Astrocyte of the spinal cord (primary cell): ENCODE measurements at regions not wholly inside any gene's neighbourhood (a gene's known extent, or its start where the extent isn't known, plus 50 kb on each side); places are given as distances from the start of the nearest gene placed in this dataset.

ENCODE experiments used
- DNase-seq: peaks from one replicate; pipeline ENCODE4 v3.0.0; 2011; ENCODE audit warnings: low read depth, low spot score
- H3K4me3 ChIP-seq: 2 replicates; pipeline ENCODE4 v1.5.1; 2011; ENCODE audit warnings: low read depth, mild to moderate bottlenecking, low read length, moderate library complexity
- in situ Hi-C: cut with HindIII; loops from 2 replicates; pipeline ENCODE4 v1.10.0; 2017; ENCODE audit warnings: low sequenced_read_pairs
- TF ChIP-seq, protein P1 (sequence below): IDR thresholded peaks from 2 replicates; pipeline ENCODE4 v1.5.1; 2012; ENCODE audit warnings: low read depth, mild to moderate bottlenecking, low read length, inconsistent platforms

DNA sequence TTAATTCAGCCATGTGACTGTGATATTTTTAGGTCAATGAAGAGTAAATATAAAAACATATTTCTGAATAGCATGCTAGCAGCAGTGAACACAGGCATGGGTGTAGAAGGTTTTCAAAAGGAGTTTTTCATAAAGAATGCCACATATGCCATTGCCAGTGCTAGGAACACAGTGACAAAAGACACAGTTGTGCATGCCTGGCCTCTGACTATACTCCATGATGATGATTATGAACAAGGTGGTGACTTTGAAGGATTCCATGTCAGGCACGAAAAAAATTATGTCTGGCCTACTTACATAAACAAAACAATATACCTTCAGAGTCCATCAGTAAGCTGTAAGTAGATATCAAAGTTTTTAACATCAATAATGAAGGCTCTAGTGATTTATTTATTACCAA lies 438.7 kb downstream of the TLE1 start:
- TF ChIP-seq, protein P1, sequence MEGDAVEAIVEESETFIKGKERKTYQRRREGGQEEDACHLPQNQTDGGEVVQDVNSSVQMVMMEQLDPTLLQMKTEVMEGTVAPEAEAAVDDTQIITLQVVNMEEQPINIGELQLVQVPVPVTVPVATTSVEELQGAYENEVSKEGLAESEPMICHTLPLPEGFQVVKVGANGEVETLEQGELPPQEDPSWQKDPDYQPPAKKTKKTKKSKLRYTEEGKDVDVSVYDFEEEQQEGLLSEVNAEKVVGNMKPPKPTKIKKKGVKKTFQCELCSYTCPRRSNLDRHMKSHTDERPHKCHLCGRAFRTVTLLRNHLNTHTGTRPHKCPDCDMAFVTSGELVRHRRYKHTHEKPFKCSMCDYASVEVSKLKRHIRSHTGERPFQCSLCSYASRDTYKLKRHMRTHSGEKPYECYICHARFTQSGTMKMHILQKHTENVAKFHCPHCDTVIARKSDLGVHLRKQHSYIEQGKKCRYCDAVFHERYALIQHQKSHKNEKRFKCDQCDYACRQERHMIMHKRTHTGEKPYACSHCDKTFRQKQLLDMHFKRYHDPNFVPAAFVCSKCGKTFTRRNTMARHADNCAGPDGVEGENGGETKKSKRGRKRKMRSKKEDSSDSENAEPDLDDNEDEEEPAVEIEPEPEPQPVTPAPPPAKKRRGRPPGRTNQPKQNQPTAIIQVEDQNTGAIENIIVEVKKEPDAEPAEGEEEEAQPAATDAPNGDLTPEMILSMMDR, result no peak
- in situ Hi-C loops, result no loop called here
- DNase-seq, result no peak
- H3K4me3 ChIP-seq, result no peak overlapping the region

DNA sequence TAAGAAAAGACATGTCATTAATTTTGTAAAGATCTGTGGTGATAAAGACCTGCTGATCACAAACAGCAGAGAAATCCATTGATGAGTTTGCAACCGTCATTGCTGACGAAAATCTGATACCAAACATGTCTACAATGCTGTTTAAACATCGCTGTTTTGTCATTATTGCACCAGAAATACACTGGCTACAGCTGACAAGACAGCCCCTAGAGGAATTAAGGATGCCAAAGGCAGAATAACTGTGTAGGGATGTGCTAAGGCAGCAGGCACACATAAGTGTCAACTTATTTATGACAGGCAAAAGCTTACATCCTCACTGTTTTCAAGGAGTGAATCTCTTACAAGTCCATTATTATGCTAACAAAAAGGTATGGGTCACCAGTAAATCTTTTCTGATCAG lies 439.3 kb downstream of the TLE1 start:
- in situ Hi-C loops, result no loop called here
- no peak for DNase-seq
- no peak overlapping the region for H3K4me3 ChIP-seq

DNA sequence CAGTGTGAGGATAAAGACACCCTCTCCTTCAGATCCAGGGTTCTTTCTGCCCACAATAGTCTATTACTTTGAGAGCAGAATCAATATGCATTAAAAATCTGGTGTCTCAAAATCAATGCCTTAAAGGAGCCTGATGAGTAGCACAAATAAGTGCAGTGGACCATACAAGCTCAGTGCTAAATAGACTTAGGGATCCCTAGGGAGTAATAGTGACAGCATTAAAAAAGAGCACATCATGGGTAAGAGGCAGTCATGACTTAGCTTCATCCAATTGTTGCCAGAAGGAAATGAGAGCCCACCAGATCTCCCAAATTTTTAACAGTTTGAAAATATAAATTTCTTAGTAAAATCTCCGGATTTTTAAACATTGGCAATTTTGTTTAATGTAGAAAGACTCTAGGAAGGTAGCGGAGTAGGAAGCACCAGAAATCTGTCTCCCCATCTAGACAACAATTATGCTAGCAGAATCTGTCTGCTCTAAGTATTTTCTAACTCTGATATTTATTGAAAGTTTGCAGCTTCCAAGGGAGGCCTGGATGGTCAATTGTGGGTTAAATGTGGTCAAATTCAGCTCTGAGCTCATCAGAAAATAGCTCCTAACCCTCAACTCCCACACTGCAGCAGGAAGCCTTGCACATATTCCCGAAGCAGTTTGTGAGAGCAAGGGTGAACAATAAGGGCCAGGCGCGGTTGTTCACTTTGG lies 443.9 kb downstream of the TLE1 start:
- in situ Hi-C loops, result no loop called here
- H3K4me3 ChIP-seq, result no peak overlapping the region
- no peak for DNase-seq
- TF ChIP-seq, protein P1, result no peak

More for the DNA sequence above, 439.3 kb downstream of the TLE1 start:
- TF ChIP-seq, protein P1, result no peak

DNA sequence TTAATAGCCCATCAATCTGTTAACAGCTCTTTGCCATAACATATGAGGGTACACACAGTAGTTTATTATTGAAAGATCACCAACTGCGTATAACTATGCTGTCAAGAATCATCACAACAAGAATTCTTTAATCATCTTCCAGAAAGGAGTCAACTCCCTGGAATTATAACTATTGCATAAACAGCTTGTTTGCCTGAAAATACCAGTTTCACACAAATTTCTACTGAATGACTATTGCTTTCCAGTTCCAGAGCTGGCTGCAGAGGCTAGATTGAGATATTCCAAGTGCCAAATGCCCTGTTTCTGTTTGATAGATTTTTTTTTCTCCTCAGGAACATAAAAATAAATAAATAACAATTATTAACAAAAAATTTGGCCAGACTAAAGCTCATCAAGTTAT lies 444.7 kb downstream of the TLE1 start:
- in situ Hi-C loops, result no loop called here
- no peak overlapping the region for H3K4me3 ChIP-seq
- DNase-seq, result no peak
- TF ChIP-seq, protein P1, result no peak

DNA sequence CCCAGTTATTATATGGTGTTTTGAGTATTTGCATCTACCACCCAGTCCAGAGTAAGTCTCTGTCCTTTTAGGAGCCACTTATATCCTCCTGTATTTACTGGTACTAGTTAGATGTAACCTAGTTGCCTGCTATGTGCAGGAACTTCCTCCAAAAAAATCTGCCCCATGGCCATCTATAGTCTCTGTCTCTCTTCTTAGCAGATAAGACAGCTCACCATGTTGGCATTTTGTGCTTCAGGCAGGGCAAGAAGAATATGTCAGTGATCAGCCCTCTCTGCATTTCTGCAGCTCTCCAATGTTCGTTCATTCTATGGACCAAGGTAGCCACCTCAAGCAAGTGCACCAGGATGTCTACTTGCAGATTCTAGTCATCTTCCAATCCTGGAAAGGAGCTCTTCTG lies 446.5 kb downstream of the TLE1 start:
- in situ Hi-C loops, result no loop called here
- H3K4me3 ChIP-seq, result no peak overlapping the region
- DNase-seq, result no peak
- TF ChIP-seq, protein P1, result no peak

DNA sequence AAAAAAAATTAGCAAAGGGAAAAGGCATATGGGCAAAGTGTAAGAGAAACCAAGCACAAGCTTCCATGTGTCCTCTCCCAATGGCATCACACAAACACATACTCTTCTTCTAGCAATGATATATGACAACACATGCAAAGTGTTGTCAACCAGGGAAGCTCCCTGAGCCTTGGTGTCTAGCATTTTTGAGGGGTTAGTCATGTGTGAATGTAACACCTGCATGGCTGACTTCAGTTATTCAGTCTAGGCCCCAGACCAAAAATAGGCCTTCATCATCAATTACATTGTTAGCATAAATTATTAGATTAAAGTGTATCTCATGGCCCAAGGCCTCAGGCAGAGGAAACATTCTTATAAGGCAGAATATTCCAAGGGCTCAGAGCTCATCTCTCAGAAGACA lies 450.0 kb downstream of the TLE1 start:
- in situ Hi-C loops, result no loop called here
- no peak for DNase-seq
- TF ChIP-seq, protein P1, result no peak
- no peak overlapping the region for H3K4me3 ChIP-seq
